ENCODE measurements at regions not wholly inside any gene's neighbourhood (a gene's known extent, or its start where the extent isn't known, plus 50 kb on each side); places are given as distances from the start of the nearest gene placed in this dataset.

DNA sequence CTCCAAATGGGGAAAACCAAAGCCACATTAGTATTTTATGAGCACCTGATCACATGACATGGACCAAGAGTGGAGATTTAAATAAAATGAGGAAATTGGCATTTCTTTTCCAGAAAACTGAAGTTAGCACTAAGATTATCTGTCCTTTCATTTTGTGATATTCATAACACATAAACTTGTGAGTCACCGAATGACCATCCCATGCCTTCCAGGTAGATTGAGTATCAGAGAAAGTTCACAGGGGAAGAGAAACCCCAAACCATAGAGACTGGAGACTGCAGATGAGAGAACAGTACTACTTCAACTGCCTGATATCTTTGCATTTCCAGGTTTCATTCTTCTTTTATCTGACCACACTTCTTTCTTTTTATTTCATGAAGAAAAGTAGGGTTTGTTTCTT, 176.3 kb upstream of the LRP1B start:
- Histone ChIP-seq H3K36me3 (ENCODE audit: control insufficient read depth, insufficient read depth, low read length) (no peaks in the 10 kb centered on the region), H2AFZ (ENCODE audit: low read length) (no peak overlapping the region), H3K4me3 (replicated peaks in 1 of 4; ENCODE audit: control extremely low read depth in 1 of 4, insufficient read depth in 1 of 4, low read depth in 3 of 4, low read length in 4 of 4) (no peak overlapping the region), H3K9ac (ENCODE audit: insufficient read depth, low read length) (no peak overlapping the region), H3K9me3 (ENCODE audit: control insufficient read depth, insufficient read depth, low read depth, low read length) (no peaks in the 10 kb centered on the region), H3K4me1 (ENCODE audit: control insufficient read depth, extremely low read depth, insufficient read depth, low read length) (no peaks in the 10 kb centered on the region), H4K20me1 (ENCODE audit: control insufficient read depth, extremely low read depth, insufficient read depth, low read length) (no peaks in the 10 kb centered on the region), H3K27me3 (ENCODE audit: control insufficient read depth, insufficient read depth, low read length) (no peaks in the 10 kb centered on the region), H3K79me2 (ENCODE audit: control insufficient read depth, insufficient read depth, low read length) (no peaks in the 10 kb centered on the region), H3K27ac (ENCODE audit: insufficient read depth, low read length) (no peak overlapping the region), H3K4me2 (ENCODE audit: extremely low read depth, insufficient read depth, low read length) (no peak overlapping the region)
- no peak for DNase-seq (ENCODE audit: low read depth in 2 of 2)
- TF ChIP-seq EZH2 (IDR thresholded peaks at IDR 0.05; ENCODE audit: low read length, missing control alignments): no peak
- TF ChIP-seq, protein P1, sequence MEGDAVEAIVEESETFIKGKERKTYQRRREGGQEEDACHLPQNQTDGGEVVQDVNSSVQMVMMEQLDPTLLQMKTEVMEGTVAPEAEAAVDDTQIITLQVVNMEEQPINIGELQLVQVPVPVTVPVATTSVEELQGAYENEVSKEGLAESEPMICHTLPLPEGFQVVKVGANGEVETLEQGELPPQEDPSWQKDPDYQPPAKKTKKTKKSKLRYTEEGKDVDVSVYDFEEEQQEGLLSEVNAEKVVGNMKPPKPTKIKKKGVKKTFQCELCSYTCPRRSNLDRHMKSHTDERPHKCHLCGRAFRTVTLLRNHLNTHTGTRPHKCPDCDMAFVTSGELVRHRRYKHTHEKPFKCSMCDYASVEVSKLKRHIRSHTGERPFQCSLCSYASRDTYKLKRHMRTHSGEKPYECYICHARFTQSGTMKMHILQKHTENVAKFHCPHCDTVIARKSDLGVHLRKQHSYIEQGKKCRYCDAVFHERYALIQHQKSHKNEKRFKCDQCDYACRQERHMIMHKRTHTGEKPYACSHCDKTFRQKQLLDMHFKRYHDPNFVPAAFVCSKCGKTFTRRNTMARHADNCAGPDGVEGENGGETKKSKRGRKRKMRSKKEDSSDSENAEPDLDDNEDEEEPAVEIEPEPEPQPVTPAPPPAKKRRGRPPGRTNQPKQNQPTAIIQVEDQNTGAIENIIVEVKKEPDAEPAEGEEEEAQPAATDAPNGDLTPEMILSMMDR (conservative IDR thresholded peaks at IDR 0.05 in 1 of 2, IDR thresholded peaks at IDR 0.05 in 1 of 2; ENCODE audit: low read depth in 1 of 2, low read length in 2 of 2): no peak

DNA sequence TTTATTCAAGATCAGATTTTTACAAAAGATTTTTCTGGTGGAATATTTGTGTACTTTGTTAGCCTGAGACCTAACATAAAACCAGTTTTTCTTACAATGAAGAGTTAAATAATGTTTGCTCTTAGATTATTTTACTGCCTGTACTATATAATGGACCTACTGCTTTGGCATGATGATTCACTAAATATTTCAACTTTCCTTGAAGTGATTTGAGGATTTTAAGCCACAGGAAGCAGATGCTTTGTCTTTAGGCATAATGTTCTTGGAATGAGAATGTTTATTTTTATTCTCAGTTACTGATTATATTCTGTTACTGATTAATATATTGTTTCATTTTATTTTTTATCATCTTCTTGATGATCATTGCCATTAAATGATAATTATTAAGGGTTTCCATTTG, 175.3 kb upstream of the LRP1B start:
- no peak overlapping the region for H3K27ac ChIP-seq (ENCODE audit: insufficient read depth, low read length)
- no peaks in the 10 kb centered on the region for H3K4me1 ChIP-seq (ENCODE audit: control insufficient read depth, extremely low read depth, insufficient read depth, low read length)
- H2AFZ ChIP-seq (ENCODE audit: low read length): no peak overlapping the region
- no peaks in the 10 kb centered on the region for H3K36me3 ChIP-seq (ENCODE audit: control insufficient read depth, insufficient read depth, low read length)
- H3K9me3 ChIP-seq (ENCODE audit: control insufficient read depth, insufficient read depth, low read depth, low read length): no peaks in the 10 kb centered on the region
- no peaks in the 10 kb centered on the region for H3K79me2 ChIP-seq (ENCODE audit: control insufficient read depth, insufficient read depth, low read length)
- DNase-seq (ENCODE audit: low read depth in 2 of 2): peak in 1 of 2 donors; percentile 75
- TF ChIP-seq EZH2 (IDR thresholded peaks at IDR 0.05; ENCODE audit: low read length, missing control alignments): no peak
- TF ChIP-seq, protein P1 (conservative IDR thresholded peaks at IDR 0.05 in 1 of 2, IDR thresholded peaks at IDR 0.05 in 1 of 2; ENCODE audit: low read depth in 1 of 2, low read length in 2 of 2): no peak
- H4K20me1 ChIP-seq (ENCODE audit: control insufficient read depth, extremely low read depth, insufficient read depth, low read length): no peaks in the 10 kb centered on the region
- no peak overlapping the region for H3K9ac ChIP-seq (ENCODE audit: insufficient read depth, low read length)
- no peak overlapping the region for H3K4me3 ChIP-seq (replicated peaks in 1 of 4; ENCODE audit: control extremely low read depth in 1 of 4, insufficient read depth in 1 of 4, low read depth in 3 of 4, low read length in 4 of 4)
- H3K4me2 ChIP-seq (ENCODE audit: extremely low read depth, insufficient read depth, low read length): no peak overlapping the region
- H3K27me3 ChIP-seq (ENCODE audit: control insufficient read depth, insufficient read depth, low read length): no peaks in the 10 kb centered on the region

DNA sequence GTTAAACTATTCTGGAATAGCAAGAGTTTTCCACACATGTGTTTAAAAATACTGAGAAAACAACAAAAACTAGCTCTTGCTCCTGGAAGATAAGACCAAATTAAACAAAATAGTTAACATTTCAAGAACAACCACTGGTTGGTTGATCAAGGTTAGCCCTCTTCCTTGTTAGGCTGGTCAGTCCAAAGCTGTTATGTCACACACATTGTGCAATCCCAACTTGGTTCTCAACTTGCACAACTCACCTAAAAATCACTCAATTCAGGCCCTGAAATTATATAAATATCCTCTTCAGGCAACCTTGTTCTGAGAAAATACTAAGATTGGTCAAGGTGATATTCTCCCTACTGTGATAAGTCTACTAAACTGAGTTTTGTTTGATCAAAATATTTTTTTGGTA, 169.7 kb upstream of the LRP1B start:
- Histone ChIP-seq H3K36me3 (ENCODE audit: control insufficient read depth, insufficient read depth, low read length) (no peaks in the 10 kb centered on the region), H2AFZ (ENCODE audit: low read length) (no peak overlapping the region), H3K27ac (ENCODE audit: insufficient read depth, low read length) (no peak overlapping the region), H4K20me1 (ENCODE audit: control insufficient read depth, extremely low read depth, insufficient read depth, low read length) (no peaks in the 10 kb centered on the region), H3K27me3 (ENCODE audit: control insufficient read depth, insufficient read depth, low read length) (no peaks in the 10 kb centered on the region), H3K9ac (ENCODE audit: insufficient read depth, low read length) (no peak overlapping the region), H3K4me2 (ENCODE audit: extremely low read depth, insufficient read depth, low read length) (no peak overlapping the region), H3K4me3 (replicated peaks in 1 of 4; ENCODE audit: control extremely low read depth in 1 of 4, insufficient read depth in 1 of 4, low read depth in 3 of 4, low read length in 4 of 4) (no peak overlapping the region), H3K9me3 (ENCODE audit: control insufficient read depth, insufficient read depth, low read depth, low read length) (no peaks in the 10 kb centered on the region), H3K79me2 (ENCODE audit: control insufficient read depth, insufficient read depth, low read length) (no peaks in the 10 kb centered on the region), H3K4me1 (ENCODE audit: control insufficient read depth, extremely low read depth, insufficient read depth, low read length) (no peaks in the 10 kb centered on the region)
- no peak for DNase-seq (ENCODE audit: low read depth in 2 of 2)
- no peak for TF ChIP-seq EZH2 (IDR thresholded peaks at IDR 0.05; ENCODE audit: low read length, missing control alignments)
- TF ChIP-seq, protein P1 (conservative IDR thresholded peaks at IDR 0.05 in 1 of 2, IDR thresholded peaks at IDR 0.05 in 1 of 2; ENCODE audit: low read depth in 1 of 2, low read length in 2 of 2): no peak
